PC-9 (cell line): ENCODE measurements at regions not wholly inside any gene's neighbourhood (a gene's known extent, or its start where the extent isn't known, plus 50 kb on each side); places are given as distances from the start of the nearest gene placed in this dataset.

Experiments used
- CTCF ChIP-seq: fragments of 200-600 bp; sonication (generic); conservative IDR thresholded peaks from 2 replicates; pipeline ENCODE4 v1.6.1; 2017; ENCODE audit warnings: mixed run types, antibody characterized with exemption, mild to moderate bottlenecking, moderate library complexity
- EZH2 ChIP-seq: fragments of 200-600 bp; sonication (generic); IDR thresholded peaks from 2 replicates; pipeline ENCODE4 v1.8.0; 2017; ENCODE audit warnings: antibody characterized with exemption, low read depth

GRCh38 chr5:166091931-166092330 lies 2199.5 kb upstream of the WWC1 start:
- TF ChIP-seq CTCF: no peak
- no peak for TF ChIP-seq EZH2
